HG03378 (cell line): ENCODE measurements at regions not wholly inside any gene's neighbourhood (a gene's known extent, or its start where the extent isn't known, plus 50 kb on each side); places are given as distances from the start of the nearest gene placed in this dataset.
"Not testable (repeated sequence)": the region's sequence is repeated elsewhere in the genome, so short reads cannot be mapped to it uniquely, and the experiment has no call there.

Experiments
- ATAC-seq: cut with Tn5 transposase; IDR thresholded peaks from one replicate; pipeline ENCODE4 v1.9.1; 2021; ENCODE audit warnings: mild to moderate bottlenecking, moderate library complexity; ENCODE audit not compliant: unreplicated experiment

DNA sequence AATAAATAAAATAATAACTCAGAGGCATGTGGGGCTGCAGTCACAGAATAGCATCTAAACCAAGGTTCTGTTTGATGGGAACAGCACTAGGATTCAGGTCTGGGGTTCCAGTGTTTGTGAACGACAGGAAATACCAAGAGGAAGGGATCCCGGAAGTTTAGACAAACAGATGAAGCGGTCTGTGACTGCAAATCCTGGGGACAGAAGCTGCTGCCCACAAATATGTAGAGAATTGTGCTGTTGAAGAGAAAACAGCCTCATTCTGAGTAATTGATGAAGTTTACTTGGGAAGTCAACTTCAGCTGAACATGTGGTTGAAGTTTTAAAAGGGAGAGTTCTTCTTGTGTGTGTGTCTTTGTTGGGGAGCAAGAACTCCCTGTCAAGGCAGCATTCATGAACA lies 98.4 kb upstream of the TBX5 start:
- ATAC-seq, result no peak

DNA sequence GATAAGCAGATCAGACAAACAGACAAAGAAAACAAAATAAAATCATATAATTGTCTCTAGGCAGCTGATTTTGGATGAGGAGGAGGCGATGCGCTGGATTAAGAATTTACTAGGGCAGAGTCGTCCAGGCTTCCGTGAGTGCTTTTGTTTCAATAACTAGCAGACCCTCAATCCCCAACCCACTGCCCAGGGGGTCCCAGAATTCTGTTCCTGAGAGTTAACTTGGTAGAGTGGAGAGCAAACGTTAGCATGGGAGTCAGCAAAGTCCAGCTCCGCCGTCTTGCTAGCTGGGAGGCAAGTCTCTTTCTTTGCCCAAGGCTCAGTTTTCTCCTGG lies 95.5 kb upstream of the TBX5 start:
- no peak for ATAC-seq

DNA sequence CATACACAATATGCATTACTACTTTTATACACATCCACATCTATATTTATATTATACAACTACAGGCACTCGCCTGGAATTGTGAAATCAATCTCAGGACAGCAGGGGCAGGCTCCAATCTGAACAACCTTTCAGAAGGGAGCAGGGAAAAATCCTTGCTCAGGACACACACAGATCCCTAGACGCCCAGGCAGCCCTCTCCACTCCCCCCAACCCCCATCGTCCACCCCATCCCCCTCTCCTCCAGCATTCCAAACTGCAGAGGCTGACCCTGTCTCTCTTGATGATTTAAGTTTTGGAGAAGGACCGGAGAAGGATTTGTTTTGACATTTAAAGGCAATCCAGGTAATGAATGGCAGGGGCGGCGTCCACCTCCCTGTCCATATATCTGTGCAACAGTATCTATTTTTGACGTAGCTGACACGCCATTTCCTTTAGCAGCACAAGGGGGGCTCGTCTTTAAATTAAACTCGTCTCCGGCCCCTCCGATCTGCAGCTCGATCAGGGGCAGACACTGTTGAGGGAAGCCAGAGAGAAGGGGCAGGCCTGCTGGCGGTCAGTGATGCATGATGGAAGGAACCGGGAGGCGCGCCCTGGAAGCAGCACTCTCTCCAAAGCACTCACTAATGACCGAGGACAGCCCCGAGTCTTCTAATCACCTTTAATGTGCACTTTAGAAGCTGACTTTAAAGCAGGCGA lies 95.0 kb upstream of the TBX5 start:
- no peak for ATAC-seq

DNA sequence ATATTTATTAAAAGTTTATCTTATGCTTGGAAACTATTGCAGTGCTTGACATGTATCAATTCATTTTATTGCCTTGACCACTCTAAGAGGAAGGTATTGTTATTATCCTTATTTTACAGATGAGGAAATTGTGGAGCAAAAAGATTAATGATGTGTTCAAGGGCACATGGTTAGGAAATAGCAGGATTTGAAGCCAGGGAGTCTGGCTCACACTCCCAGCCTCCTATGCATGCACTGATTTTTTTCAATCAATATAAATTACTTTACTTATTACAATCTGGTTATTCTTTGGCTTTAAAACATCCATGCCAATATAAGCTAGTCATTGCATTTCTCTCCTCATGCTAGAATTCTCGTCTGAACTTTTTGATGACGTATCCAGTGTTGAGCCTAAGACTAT lies 94.2 kb upstream of the TBX5 start:
- no peak for ATAC-seq

DNA sequence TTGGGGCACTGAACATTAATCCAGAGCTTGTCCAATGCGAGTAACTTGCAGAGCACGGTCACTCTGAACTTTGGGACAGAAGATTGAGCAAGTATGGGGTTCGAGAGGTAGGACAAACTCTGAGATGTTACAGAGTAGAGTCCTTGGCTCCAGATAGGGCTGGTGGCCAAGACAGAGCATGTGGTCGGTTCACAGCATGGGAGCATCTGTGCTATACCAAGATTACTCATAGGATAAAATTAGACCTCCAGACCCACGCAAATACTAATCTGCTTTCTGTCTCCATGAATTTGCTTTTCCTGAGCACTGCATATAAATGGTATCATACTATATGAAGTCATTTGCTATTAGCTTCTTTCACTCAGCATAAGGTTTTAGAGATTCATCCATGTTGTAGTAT lies 93.4 kb upstream of the TBX5 start:
- ATAC-seq, result no peak

DNA sequence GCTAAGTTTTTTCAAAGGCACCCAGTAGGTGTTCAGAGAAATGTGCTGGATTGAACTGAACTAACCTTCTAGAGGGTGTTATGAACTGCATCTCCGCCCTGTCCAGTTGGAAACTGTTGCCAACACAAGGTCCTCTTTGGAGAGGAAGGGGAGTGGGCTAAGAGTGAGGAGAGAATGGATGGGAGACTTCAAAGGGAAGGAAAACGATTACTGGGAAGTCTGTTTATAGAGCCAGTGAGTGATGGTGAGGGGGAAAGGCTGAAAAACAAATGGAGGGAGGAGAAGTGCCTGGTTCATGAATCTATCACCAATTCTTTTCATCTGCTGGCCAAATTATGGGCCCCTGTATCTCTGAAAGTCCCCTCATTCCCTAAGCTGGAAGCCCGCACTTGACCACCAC lies 86.0 kb upstream of the TBX5 start:
- ATAC-seq, result no peak

DNA sequence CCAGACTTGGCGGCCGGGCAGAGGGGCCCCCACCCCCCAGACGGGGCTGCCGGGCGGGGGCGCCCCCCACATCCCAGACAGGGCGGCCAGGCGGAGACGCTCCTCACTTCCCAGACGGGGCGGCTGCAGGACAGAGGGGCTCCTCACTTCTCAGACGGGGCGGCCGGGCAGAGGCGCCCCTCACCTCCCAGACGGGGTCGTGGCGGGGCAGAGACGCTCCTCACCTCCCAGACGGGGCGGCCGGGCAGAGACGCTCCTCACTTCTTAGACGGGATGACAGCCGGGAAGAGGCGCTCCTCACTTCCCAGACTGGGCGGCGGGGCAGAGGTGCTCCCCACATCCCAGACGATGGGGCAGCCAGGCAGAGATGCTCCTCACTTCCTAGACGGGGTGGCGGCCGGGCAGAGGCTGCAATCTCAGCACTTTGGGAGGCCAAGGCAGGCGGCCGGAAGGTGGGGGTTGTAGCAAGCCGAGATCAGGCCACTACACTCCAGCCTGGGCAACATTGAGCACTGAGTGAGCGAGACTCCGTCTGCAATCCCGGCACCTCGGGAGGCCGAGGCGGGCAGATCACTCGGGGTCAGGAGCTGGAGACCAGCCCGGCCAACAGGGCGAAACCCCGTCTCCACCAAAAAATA lies 79.0 kb upstream of the TBX5 start:
- ATAC-seq, result not testable (repeated sequence)

DNA sequence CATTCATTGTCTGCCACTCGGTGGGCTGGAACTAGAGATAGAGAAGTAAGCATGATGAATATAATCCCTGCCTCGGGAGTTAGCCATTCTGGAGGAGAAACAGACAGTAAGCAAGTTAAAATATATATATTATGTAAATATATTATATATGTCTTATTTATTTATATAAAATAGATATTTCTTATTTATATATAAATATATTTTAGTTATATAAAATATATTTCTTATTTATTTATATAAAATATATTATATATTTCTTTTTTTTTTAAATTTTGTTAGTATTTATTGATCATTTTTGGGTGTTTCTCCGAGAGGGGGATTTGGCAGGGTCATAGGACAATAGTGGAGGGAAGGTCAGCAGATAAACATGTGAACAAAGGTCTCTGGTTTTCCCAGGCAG lies 78.1 kb upstream of the TBX5 start:
- no peak for ATAC-seq

DNA sequence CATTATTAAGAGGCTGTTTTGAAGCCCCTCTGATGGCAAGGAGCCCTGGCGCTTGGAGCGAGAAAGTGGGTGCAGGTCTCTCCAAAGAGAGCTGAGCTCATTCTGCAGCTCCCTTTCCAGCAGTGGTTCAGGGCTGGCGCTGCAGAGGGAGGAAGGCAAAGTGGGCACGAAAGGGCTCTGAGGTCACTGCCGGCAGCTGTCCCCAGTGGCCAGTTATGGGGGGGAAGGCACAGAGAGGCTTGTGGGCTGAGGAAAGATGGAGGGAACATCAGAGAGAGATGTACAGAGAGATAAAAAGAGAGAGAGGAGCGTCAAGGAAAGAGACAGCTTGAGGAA lies 75.2 kb upstream of the TBX5 start:
- ATAC-seq, result no peak

DNA sequence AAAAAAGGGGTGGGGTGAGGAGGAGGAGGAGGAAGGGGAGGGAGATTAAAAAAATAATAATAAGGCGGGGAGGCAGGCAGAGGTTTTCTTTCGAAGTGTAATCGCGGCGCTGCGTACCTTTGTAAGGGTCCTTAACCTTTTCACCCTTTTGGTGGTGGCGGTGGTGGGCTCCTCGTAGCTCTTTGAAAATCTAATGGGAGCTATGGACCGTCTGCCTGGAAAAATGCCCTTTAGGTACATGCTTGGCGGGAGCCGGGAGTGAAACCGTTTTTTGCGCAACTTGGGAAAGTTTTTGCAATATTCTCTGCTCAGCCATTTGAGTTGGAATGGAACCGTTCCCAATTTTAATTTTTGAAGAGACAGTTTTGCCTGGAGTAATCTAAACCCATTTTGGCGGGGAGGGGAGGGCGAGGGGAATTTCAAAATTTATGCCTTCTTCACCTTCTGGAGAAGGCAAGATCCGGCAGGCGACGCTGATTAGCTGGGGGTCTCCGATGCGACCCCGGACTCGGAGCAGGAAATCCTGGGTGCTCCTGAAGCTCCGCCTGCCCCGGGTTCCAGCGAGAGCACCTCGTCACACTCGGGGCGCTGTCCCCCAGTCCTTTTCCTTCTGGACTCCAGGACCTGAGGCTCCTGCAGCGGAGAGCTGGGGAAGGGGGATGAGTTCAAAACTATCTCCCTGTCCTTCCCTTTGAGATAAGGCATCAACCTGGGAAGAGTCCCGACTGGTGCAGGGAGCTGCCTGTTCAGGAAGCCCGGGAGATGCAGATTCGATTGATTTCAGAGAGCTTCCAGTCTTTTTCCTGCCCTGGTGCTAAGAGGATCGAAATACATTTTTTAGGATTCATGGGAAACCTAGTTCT lies 74.6 kb upstream of the TBX5 start:
- no peak for ATAC-seq

DNA sequence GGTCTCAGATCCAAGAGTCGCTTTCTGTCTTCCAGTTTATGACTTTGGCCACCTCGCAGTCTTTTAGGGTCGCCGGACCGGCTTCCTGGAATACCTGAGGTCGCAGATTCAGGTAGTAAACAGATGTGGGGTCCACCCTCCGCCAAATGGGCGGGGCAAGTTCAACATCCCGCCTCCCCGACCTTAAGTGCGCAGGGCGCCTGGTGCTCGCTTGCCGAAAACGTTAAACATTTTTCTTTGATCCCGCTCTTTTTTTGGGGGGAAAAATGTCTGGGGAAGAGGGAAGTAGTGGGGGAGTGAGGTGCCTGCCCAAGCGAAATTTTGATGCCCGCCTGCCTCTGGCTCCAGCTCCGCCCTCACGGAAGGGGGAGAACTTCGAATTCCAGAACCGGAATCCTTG lies 73.9 kb upstream of the TBX5 start:
- no peak for ATAC-seq

DNA sequence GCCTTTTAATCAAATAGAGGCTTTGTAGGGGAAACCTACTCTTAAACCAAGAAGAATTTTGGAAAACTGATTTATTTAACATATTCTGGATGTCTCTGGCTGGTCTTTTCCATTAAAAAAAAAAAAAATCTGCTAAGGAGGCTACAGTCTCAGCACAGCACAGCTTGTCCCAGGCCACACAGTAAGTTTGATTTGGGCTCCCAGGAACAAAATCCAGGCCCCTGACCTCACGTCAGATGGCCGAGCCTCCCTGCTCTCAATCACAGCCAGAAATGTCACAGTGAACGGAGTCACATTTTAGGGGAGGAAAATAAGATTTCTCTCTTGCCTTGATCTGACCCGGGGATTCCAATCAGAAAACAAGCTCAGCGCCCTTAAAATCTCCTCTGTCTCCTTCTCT lies 72.9 kb upstream of the TBX5 start:
- ATAC-seq, result no peak

DNA sequence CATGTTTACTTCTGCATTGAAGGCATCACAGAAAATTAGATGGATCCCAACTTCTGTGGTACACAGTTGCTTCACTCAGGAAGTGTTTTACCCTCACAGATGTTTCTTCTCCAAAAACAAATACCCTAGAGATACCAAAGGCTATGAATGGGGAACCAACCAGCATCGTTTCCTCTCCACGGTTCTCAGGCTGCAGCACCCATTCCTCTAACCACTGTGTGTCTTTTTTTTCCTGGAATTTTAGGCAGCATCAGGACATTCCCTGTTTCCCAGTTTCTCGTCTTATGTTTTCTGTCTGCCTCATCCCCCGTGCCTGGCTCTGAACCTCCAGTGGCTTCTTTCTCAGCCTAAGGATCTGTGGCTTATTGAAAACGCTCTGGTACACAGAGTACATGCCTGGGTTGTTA lies 72.0 kb upstream of the TBX5 start:
- ATAC-seq, result no peak

DNA sequence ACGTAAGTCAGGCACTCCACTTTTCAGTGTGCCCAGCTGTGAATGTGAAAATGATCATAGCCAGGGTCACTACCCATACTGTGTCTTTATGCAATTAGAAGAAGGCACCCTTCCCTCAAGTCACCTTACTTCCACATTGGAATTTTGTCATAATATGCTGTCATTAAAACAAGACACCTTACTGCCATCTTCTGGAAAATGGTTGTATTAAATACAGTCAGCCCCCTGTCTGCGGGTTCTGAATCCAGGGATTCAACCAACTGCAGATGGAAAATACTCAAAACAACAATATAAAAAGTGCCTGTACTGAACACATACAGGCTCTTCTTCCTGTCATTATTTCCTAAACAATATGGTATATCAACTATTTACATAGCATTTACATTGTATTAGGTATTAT lies 70.2 kb upstream of the TBX5 start:
- ATAC-seq, result no peak

DNA sequence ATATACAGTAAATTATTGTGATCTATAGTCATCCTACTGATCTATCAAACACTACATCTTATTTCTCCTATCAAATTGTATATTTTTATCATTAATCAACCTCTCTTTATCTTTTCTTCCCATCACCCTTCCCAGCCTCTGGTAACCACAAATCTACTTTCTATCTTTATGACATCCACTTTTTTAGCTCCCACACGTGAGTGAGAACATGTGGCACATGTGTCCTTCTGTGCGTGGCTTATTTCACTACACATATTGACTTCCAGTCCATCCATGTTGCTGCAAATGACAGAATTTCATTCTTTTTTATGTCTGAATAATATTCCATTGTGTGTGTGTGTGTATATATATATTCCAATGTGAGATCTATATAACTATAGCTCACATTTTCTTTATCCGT lies 67.8 kb upstream of the TBX5 start:
- ATAC-seq, result no peak

DNA sequence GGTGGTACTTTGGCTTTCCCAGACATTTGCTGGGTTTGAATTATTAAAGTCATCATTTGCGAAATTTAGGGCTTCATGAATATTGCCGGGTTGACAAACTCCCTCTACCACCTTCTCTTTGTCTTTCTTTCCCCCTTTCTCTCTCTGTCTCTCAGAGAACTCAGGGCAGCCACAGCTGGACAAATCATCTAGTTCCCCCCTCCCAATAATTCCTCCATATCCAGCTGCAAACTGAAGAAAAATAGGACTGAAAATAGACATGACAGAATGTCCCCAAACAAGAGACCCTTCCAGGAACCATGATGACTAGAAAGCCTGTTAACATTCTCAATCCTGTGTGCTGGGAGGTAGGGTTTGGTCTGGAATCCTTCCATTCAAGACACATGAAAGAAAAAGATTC lies 67.1 kb upstream of the TBX5 start:
- no peak for ATAC-seq

DNA sequence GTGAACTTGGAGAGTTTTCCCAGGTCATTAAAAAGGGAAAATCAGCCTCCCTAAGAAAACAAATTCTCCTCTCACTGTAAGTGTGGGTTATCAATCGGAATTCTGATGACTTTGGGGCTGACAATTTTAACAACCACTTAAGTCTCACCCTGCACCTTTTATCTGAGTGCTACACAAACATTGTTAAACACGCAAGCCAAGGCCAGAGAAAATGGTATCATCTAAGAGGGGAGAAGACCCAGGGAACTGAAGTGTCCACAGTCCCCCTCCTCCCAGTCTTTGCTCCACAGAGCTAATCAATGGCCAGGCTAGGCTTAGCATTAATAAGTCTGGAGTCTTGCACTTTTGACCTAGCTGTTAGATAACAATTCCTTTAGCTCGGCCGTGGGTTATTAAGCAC lies 51.7 kb upstream of the TBX5 start:
- ATAC-seq, result no peak
